H54 (cell line): ENCODE measurements at regions not wholly inside any gene's neighbourhood (a gene's known extent, or its start where the extent isn't known, plus 50 kb on each side); places are given as distances from the start of the nearest gene placed in this dataset.

Experiments
- DNase-seq: peaks from one replicate; pipeline ENCODE4 v3.0.0; 2011; ENCODE audit warnings: low spot score, mixed read lengths; ENCODE audit not compliant: insufficient read length
- FAIRE-seq: peaks from 3 replicates; lab custom pipeline; 2011; peaks lifted over from hg19 to GRCh38; lab: Jason Lieb, UNC
- POLR2A ChIP-seq: IDR thresholded peaks from 2 replicates; pipeline ENCODE4 v1.6.1; 2011; ENCODE audit warnings: low read depth, mild to moderate bottlenecking, low read length

DNA sequence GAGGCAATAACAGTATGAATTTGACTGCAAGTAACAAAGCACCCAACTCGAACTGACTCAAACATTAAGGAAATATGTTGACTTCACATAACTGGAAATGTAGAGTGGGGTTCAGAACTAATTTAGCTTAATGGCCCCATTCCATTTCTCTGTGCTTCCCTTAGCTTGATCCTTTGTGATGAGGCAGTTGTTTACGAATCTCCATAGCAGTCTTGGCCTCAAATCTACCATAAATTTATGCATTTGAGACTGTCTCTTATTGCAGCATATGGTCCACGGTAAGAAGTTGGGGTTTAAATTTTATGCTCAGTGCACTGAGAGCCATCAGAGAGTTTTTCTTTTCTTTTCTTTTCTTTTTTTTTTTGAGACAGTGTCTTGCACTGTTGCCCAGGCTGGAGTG is 148.7 kb upstream of the POU1F1 start:
- TF ChIP-seq POLR2A: no peak
- no peak for DNase-seq
- no peak for FAIRE-seq

DNA sequence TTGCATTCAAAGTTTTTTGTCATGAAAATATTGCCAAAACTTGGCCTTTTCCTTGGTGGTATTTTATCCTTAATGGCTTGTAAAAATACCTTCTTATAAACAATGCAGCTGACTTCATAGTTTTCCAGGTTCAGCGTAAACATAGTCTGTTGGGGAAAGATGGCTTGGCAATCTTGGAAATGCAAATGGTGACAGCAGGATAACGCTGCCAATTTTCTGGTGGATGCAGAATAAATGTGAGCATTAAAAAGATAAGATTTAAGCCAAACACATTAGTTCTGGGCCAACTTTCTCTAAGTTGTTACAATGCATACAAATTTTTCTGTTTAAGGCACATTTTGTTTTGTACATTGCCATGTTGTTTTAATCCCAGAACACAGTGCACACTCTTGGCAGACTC is 147.0 kb upstream of the POU1F1 start:
- DNase-seq: no peak
- no peak for FAIRE-seq
- TF ChIP-seq POLR2A: no peak

DNA sequence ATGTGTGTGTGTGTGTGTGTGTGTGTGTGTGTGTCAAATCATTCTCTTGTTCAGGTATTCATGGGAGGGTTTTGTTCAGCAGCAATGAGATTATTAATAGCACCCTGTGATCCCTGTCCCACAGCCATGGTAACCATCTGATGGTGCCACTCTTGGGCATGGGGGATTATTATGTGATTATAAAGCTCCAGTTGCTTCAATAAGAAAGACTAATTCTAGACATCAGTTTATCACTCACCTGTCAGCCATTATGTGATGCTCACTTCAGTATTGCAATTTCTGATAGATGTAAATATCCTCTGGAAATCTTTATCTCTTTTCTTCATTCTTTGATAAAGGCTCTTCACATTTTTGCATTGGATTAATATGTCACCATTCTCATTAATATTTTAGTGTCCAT is 145.9 kb upstream of the POU1F1 start:
- FAIRE-seq (no peak), DNase-seq (no peak)
- TF ChIP-seq POLR2A: no peak

GRCh38 chr3:87420171-87420570 is 143.8 kb upstream of the POU1F1 start:
- FAIRE-seq: no peak

DNA sequence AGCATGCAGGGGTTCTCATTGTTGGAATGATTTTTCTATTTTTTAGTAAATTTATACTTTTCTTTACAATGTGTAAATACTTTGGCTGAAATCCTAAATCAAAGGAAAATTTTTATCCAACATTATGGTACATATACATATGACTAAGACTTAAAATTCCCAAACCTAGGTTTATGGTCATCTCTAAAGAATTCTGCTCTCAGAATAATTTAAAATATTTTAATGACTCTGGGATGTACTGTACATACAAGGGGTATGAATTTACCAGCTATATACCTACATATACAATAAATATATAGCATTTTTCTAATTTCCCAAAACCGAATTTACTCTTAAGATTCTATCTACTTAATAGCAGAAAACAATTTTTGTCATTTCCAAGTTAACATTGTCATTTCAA is 137.9 kb upstream of the POU1F1 start:
- TF ChIP-seq POLR2A: no peak
- FAIRE-seq (no peak), DNase-seq (no peak)

More at GRCh38 chr3:87420171-87420570, 143.8 kb upstream of the POU1F1 start:
- DNase-seq: no peak
- TF ChIP-seq POLR2A: no peak

DNA sequence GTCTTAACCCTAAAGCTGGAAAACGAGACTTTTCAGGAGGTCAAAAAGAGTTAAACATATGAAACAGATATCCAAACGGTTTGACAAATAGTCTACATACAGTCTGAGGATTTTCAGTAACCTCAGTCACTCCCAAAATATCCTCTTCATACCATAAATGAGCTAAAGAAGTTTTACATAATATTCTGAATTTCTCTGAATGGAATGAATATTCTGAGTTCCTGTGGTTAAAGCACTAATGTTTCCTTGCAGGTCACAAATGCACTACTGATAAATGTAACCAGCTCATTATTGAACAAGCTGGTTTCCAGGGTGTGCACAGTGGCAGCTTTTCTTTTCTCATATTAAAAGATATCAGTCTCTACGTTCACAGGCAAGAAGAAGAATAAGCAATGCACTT is 137.4 kb upstream of the POU1F1 start:
- DNase-seq (no peak), FAIRE-seq (no peak)
- no peak for TF ChIP-seq POLR2A

DNA sequence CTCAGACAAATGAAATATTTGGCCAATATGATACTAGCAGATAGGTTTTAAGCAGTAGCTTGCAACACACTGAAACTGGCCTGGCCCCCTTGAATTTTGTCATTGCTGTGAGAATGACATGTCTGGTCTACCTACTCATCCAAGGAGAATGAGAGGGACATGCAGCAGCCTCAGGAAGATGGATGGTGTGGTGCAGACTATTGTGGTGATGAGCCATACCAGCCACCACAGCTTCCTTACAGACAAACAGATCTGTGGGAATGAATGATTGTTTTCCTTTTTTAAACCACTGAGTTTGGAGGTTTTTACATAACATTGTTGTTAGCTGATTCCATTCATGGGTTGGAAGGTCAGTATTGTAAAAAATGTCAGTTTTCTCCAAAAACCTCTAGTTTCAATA is 133.7 kb upstream of the POU1F1 start:
- FAIRE-seq (peak; percentile 6), DNase-seq (no peak)
- no peak for TF ChIP-seq POLR2A

DNA sequence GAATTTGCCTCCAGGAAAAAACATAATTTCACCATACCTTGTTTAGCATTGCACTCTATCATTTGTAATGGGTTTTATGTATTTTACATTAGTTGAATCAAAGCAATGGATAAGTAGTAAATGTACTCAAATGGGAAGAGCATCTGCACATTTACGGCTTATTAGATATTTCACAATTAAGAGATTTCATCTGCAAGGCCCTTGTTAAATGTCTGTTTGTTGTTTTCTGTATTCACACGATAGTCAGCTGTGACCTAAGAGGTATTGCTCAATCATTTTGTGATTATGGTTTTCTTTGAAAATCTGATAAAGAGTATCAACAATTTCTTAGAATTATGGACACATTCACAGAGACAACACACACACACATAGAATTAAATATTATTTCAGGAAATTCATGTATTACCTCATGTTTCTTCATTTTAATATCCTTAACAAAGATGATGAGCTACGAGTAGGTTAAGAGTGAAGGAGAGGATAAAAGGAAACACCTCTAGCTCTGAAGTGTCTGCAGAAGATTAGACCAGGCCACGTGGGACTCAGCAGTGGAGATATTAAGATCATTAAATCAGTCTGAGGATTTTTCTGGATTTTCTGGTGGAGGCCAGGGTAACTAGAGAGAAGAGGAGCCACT is 121.9 kb upstream of the POU1F1 start:
- FAIRE-seq: no peak
- DNase-seq: no peak
- no peak for TF ChIP-seq POLR2A

DNA sequence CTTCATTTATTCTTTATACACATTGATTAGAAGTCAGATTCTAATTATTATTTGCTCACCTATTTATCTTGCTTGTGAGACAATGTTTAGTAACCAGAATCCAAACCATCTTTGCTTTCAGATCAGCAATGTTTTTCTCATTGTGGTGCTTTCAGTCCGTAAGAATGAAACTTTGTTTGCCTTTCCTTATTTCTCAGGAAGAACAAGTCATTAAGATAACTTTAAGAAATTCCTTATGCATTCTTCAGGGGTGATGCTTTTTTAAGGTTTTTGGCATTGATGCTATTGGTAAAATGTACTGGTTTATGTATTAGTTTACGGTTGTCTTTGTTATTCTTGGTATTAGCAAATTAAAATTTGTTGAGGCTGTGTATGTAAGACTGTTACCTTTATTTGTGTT is 120.8 kb upstream of the POU1F1 start:
- DNase-seq (no peak), FAIRE-seq (no peak)
- no peak for TF ChIP-seq POLR2A

DNA sequence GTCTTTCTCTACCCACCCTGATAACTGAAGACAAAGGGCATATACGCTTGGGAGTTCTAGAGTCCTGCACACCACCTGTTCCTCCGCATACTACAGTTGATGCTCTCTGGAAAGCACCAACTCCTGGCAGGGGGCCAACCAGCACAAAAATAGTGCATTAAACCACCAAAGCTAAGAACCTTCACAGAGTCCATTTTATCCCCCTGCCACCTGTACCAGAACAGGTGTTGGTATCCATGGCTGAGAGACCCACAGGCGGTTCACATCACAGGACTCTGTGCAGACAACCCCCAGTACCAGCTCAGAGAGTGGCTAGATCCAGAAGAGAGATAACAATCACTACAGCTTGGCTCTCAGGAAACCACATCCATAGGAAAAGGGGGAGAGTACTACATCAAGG is 114.4 kb upstream of the POU1F1 start:
- FAIRE-seq (no peak), DNase-seq (no peak)
- TF ChIP-seq POLR2A: no peak

- no peak for TF ChIP-seq POLR2A
- FAIRE-seq (no peak), DNase-seq (no peak)
Observed at GRCh38 chr3:87390353-87390752, 114.0 kb upstream of the POU1F1 start.

DNA sequence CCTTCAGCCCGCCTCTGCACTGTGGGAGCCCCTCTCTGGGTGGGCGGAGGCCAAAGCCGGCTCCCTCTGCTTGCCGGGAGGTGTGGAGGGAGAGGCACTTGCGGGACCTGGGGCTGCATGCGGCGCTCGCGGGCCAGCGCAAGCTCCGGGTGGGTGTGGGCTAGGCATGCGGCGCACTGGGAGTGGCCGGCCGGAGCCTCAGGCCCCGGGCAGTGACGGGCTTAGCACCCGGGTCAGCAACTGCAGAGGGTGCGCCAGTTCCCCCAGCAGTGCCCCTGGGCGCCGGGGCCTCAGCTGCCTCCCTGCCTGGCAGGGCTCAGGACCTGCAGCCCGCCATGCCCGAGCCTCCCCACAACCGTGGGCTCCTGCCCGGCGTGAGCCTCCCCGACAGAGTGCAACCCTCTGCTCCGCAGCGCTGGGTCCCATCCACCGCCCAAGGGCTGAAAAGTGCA is 98.9 kb upstream of the POU1F1 start:
- DNase-seq (no peak), FAIRE-seq (no peak)
- no peak for TF ChIP-seq POLR2A

GRCh38 chr3:87370007-87370406 is 93.6 kb upstream of the POU1F1 start:
- DNase-seq (no peak), FAIRE-seq (no peak)
- no peak for TF ChIP-seq POLR2A

DNA sequence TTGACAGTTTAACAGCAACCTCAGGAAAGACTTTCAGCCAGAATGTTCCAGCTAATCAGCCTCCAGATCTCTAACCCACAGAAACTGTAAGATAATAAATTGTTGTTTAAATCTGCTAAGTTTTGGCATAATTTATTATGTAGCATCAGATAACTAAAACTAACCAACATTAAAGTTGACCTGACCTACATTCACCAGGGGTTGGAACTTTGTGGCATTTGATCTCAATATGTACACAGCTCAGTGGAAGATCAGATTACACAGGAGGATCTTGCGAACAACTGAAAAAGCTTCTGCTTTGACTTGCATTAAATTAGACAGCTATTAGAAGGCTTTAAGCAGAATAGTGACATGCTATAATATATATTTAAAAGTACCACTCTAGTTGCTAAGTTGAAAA is 91.4 kb upstream of the POU1F1 start:
- FAIRE-seq (no peak), DNase-seq (no peak)
- TF ChIP-seq POLR2A: no peak

GRCh38 chr3:87363721-87364120 is 87.3 kb upstream of the POU1F1 start:
- TF ChIP-seq POLR2A: no peak
- FAIRE-seq (no peak), DNase-seq (no peak)
